H9 (cell line): ENCODE measurements at regions not wholly inside any gene's neighbourhood (a gene's known extent, or its start where the extent isn't known, plus 50 kb on each side); places are given as distances from the start of the nearest gene placed in this dataset.

Experiments
- DNase-seq: peaks from one replicate; pipeline ENCODE4 v3.0.0-alpha.2; 2017
- H2AFZ ChIP-seq: one replicate; pipeline ENCODE4 v1.6.1; 2013; ENCODE audit warnings: mild to moderate bottlenecking, low read length, control low read depth, moderate library complexity
- H2AK5ac ChIP-seq: 2 replicates; pipeline ENCODE4 v1.6.1; 2013; ENCODE audit warnings: low read length, control low read depth, mixed read lengths; ENCODE audit not compliant: insufficient read length
- H2BK120ac ChIP-seq: one replicate; pipeline ENCODE4 v1.6.1; 2013; ENCODE audit warnings: low read depth, mild to moderate bottlenecking, low read length, control low read depth, inconsistent platforms; ENCODE audit not compliant: poor library complexity, severe bottlenecking
- H2BK12ac ChIP-seq: 2 replicates; pipeline ENCODE4 v1.6.1; 2013; ENCODE audit warnings: low read length, control low read depth, mixed read lengths, low read depth; ENCODE audit not compliant: insufficient read length
- H2BK15ac ChIP-seq: 2 replicates; pipeline ENCODE4 v1.6.1; 2013; ENCODE audit warnings: low read depth, low read length, control low read depth
- H2BK20ac ChIP-seq: one replicate; pipeline ENCODE4 v1.6.1; 2013; ENCODE audit warnings: low read depth, mild to moderate bottlenecking, low read length, control low read depth, inconsistent platforms; ENCODE audit not compliant: poor library complexity, severe bottlenecking
- H2BK5ac ChIP-seq: 2 replicates; pipeline ENCODE4 v1.6.1; 2013; ENCODE audit warnings: low read length, control low read depth, mixed read lengths; ENCODE audit not compliant: insufficient read length
- H3K14ac ChIP-seq: 2 replicates; pipeline ENCODE4 v1.6.1; 2013; ENCODE audit warnings: low read length, control low read depth; ENCODE audit not compliant: insufficient read depth
- H3K18ac ChIP-seq: 2 replicates; pipeline ENCODE4 v1.6.1; 2013; ENCODE audit warnings: low read depth, mild to moderate bottlenecking, mixed read lengths, low read length, control low read depth; ENCODE audit not compliant: insufficient read length
- H3K23ac ChIP-seq: 2 replicates; pipeline ENCODE4 v1.6.1; 2013; ENCODE audit warnings: low read length, control low read depth, mixed read lengths, low read depth; ENCODE audit not compliant: insufficient read length
- H3K23me2 ChIP-seq: 2 replicates; pipeline ENCODE4 v1.6.1; 2013; ENCODE audit warnings: low read depth, mild to moderate bottlenecking, mixed read lengths, low read length, control low read depth; ENCODE audit not compliant: insufficient read length, poor library complexity, severe bottlenecking
- H3K27ac ChIP-seq: 2 replicates; pipeline ENCODE4 v1.5.1; 2013; ENCODE audit warnings: low read length, control low read depth, mixed read lengths, low read depth; ENCODE audit not compliant: insufficient read length
- H3K27me3 ChIP-seq: 2 replicates; pipeline ENCODE4 v1.6.1; 2013; ENCODE audit warnings: low read length, control low read depth, inconsistent platforms; ENCODE audit not compliant: insufficient read depth
- H3K4ac ChIP-seq: 2 replicates; pipeline ENCODE4 v1.6.1; 2013; ENCODE audit warnings: low read depth, mild to moderate bottlenecking, control low read depth, inconsistent platforms, low read length, moderate library complexity
- H3K4me1 ChIP-seq: 2 replicates; pipeline ENCODE4 v1.6.1; 2013; ENCODE audit warnings: low read length, control low read depth, inconsistent platforms; ENCODE audit not compliant: insufficient read depth
- H3K4me2 ChIP-seq: 2 replicates; pipeline ENCODE4 v1.6.1; 2013; ENCODE audit warnings: low read length, control low read depth, mixed read lengths; ENCODE audit not compliant: insufficient read length, insufficient read depth
- H3K56ac ChIP-seq: 2 replicates; pipeline ENCODE4 v1.6.1; 2013; ENCODE audit warnings: low read depth, mild to moderate bottlenecking, mixed read lengths, low read length, control low read depth; ENCODE audit not compliant: insufficient read length
- H3K79me1 ChIP-seq: 2 replicates; pipeline ENCODE4 v1.6.1; 2013; ENCODE audit warnings: low read depth, mild to moderate bottlenecking, moderate library complexity, low read length, control low read depth, inconsistent platforms; ENCODE audit not compliant: insufficient read depth, poor library complexity, severe bottlenecking
- H3K79me2 ChIP-seq: 2 replicates; pipeline ENCODE4 v1.6.1; 2013; ENCODE audit warnings: low read length, control low read depth, inconsistent platforms; ENCODE audit not compliant: insufficient read depth
- H3K9ac ChIP-seq: 2 replicates; pipeline ENCODE4 v1.6.1; 2013; ENCODE audit warnings: low read length, control low read depth, mixed read lengths; ENCODE audit not compliant: insufficient read length; ENCODE audit errors: extremely low read depth
- H3K9me3 ChIP-seq: one replicate; pipeline ENCODE4 v1.6.1; 2013; ENCODE audit warnings: low read depth, low read length, inconsistent platforms; ENCODE audit not compliant: control insufficient read depth
- H3T11ph ChIP-seq: one replicate; pipeline ENCODE4 v1.6.1; 2013; ENCODE audit warnings: mild to moderate bottlenecking, low read length, control low read depth, inconsistent platforms
- H4K20me1 ChIP-seq: one replicate; pipeline ENCODE4 v1.6.1; 2013; ENCODE audit not compliant: control insufficient read depth, insufficient read length, insufficient read depth
- H4K5ac ChIP-seq: 2 replicates; pipeline ENCODE4 v1.6.1; 2013; ENCODE audit warnings: low read depth, mild to moderate bottlenecking, mixed read lengths, low read length, control low read depth; ENCODE audit not compliant: insufficient read length
- H4K8ac ChIP-seq: replicated peaks from 2 replicates; pipeline ENCODE4 v1.6.1; 2013; ENCODE audit warnings: low read length, control low read depth, mixed read lengths, low read depth; ENCODE audit not compliant: insufficient read length
- H4K91ac ChIP-seq: 2 replicates; pipeline ENCODE4 v1.6.1; 2013; ENCODE audit warnings: low read depth, mild to moderate bottlenecking, moderate library complexity, mixed read lengths, low read length, control low read depth; ENCODE audit not compliant: insufficient read length
- H3K27ac Mint-ChIP-seq, 3 experiments: 2 replicates in 2 of 3; 3 replicates in 1 of 3; pipeline ENCODE4 v1.8.0; 2020 to 2021; ENCODE audit warnings: mixed read lengths in 3 of 3, mild to moderate bottlenecking in 1 of 3, moderate library complexity in 1 of 3
- H3K27me3 Mint-ChIP-seq: 2 replicates; pipeline ENCODE4 v1.8.0; 2021; ENCODE audit warnings: low read depth, mild to moderate bottlenecking, moderate library complexity, mixed read lengths
- H3K36me3 Mint-ChIP-seq, 3 experiments: 2 replicates in 2 of 3; 3 replicates in 1 of 3; pipeline ENCODE4 v1.8.0; 2020 to 2021; ENCODE audit warnings: low read depth in 3 of 3, mixed read lengths in 3 of 3; ENCODE audit not compliant: insufficient read depth in 1 of 3
- H3K4me1 Mint-ChIP-seq, 2 experiments: 2 replicates each; pipeline ENCODE4 v1.8.0; 2020; ENCODE audit warnings: mixed read lengths in 2 of 2
- H3K4me3 Mint-ChIP-seq, 2 experiments: 2 replicates in 1 of 2; 3 replicates in 1 of 2; pipeline ENCODE4 v1.8.0; 2020 to 2021; ENCODE audit warnings: mild to moderate bottlenecking in 2 of 2, mixed read lengths in 2 of 2, moderate library complexity in 1 of 2
- H3K9me3 Mint-ChIP-seq, 2 experiments: 2 replicates in 1 of 2; 3 replicates in 1 of 2; pipeline ENCODE4 v1.8.0; 2020; ENCODE audit warnings: mild to moderate bottlenecking in 2 of 2, mixed read lengths in 2 of 2, moderate library complexity in 1 of 2
- CTCF ChIP-seq: fragments of 200-600 bp; sonication (generic); conservative IDR thresholded peaks from 3 replicates; pipeline ENCODE4 v1.8.0; 2021; ENCODE audit warnings: antibody characterized with exemption, mild to moderate bottlenecking
- WGBS: extraction: QIAGEN DNeasy Blood & Tissue Kit; methylation state at CpG from one replicate; pipeline ENCODE4 v1.1.7; 2013; ENCODE audit warnings: missing lambda C conversion rate, low lambda C conversion rate, mixed read lengths; ENCODE audit not compliant: insufficient read length; ENCODE audit errors: extremely low coverage; 5-methylcytosine and 5-hydroxymethylcytosine counted together

- Mint-ChIP-seq H3K27me3 (no peaks in the 10 kb centered on the region), H3K4me1 (peaks cover 6 to 9% of the 10 kb centered on the region in 2 experiments; a peak in 3 of 4 replicates), H3K4me3 (no peak overlapping the region), H3K36me3 (no peaks in the 10 kb centered on the region), H3K9me3 (0 out of 5 replicates have a peak, but pooled peaks cover 0 to 3% of the 10 kb centered on the region in 2 experiments), H3K27ac (no peak overlapping the region)
- no peak overlapping the region for H3K4me2 ChIP-seq
- H3K18ac ChIP-seq, result no peak overlapping the region
- H2AK5ac ChIP-seq, result no peak overlapping the region
- no peak overlapping the region for H3K9ac ChIP-seq
- H3K4me1 ChIP-seq, result no peaks in the 10 kb centered on the region
- H3K14ac ChIP-seq, result no peak overlapping the region
- no peak overlapping the region for H4K91ac ChIP-seq
- WGBS, result no CpG with 5 or more reads among the region's 5 CpGs
- no peak overlapping the region for H3K4ac ChIP-seq
- H2BK15ac ChIP-seq, result no peak overlapping the region
- H2BK20ac ChIP-seq, result no peak overlapping the region
- H3K27ac ChIP-seq, result no peak overlapping the region
- no peaks in the 10 kb centered on the region for H3K79me1 ChIP-seq
- H4K5ac ChIP-seq, result no peak overlapping the region
- no peaks in the 10 kb centered on the region for H3K23me2 ChIP-seq
- H2BK12ac ChIP-seq, result no peak overlapping the region
- no peak for DNase-seq
- no peaks in the 10 kb centered on the region for H3K79me2 ChIP-seq
- no peak for TF ChIP-seq CTCF
- H3T11ph ChIP-seq, result no peak overlapping the region
- H4K8ac ChIP-seq, result no peak overlapping the region
- H3K9me3 ChIP-seq, result no peaks in the 10 kb centered on the region
- no peak overlapping the region for H3K56ac ChIP-seq
- H2AFZ ChIP-seq, result no peak overlapping the region
- H3K23ac ChIP-seq, result no peak overlapping the region
- no peak overlapping the region for H2BK120ac ChIP-seq
- H4K20me1 ChIP-seq, result no peaks in the 10 kb centered on the region
- H3K27me3 ChIP-seq, result no peaks in the 10 kb centered on the region
- no peak overlapping the region for H2BK5ac ChIP-seq
These were observed 318.0 kb downstream of the GASK1B start for GRCh38 chr4:157854819-157855218.
